SK-N-SH treated with all-trans-retinoic acid at 6 μM for 48 hours (cell line): ENCODE measurements at regions not wholly inside any gene's neighbourhood (a gene's known extent, or its start where the extent isn't known, plus 50 kb on each side); places are given as distances from the start of the nearest gene placed in this dataset.

Source experiments
- CSDC2 ChIP-seq: fragments of 250-450 bp; sonication (Bioruptor Pico); IDR thresholded peaks from 2 replicates; pipeline ENCODE4 v1.5.0; 2020; ENCODE audit warnings: mild to moderate bottlenecking, moderate library complexity
- ESRRG ChIP-seq: fragments of 250-450 bp; sonication (Bioruptor Pico); IDR thresholded peaks from 2 replicates; pipeline ENCODE4 v1.6.1; 2021; ENCODE audit warnings: mild to moderate bottlenecking
- PPARA ChIP-seq: fragments of 250-450 bp; sonication (Bioruptor Pico); IDR thresholded peaks from 2 replicates; pipeline ENCODE4 v1.5.0; 2020; ENCODE audit warnings: mild to moderate bottlenecking, borderline replicate concordance
- RARB ChIP-seq: fragments of 250-450 bp; sonication (Bioruptor Pico); IDR thresholded peaks from 2 replicates; pipeline ENCODE4 v1.8.0; 2021; ENCODE audit warnings: mild to moderate bottlenecking, moderate library complexity
- TCF4 ChIP-seq: fragments of 250-450 bp; sonication (Bioruptor Pico); IDR thresholded peaks from 2 replicates; pipeline ENCODE4 v1.8.0; 2021; ENCODE audit warnings: mild to moderate bottlenecking, moderate library complexity, borderline replicate concordance
- ZFP3 ChIP-seq: fragments of 250-450 bp; sonication (Bioruptor Pico); IDR thresholded peaks from 2 replicates; pipeline ENCODE4 v1.5.0; 2020; ENCODE audit warnings: mild to moderate bottlenecking, moderate library complexity
- ZFP30 ChIP-seq: fragments of 450-650 bp; formaldehyde crosslinking; IDR thresholded peaks from 2 replicates; pipeline ENCODE4 v1.5.0; 2022; ENCODE audit warnings: mild to moderate bottlenecking, moderate library complexity
- ZNF70 ChIP-seq: fragments of 450-650 bp; formaldehyde crosslinking; IDR thresholded peaks from 2 replicates; pipeline ENCODE4 v1.5.0; 2020; ENCODE audit warnings: mild to moderate bottlenecking, moderate library complexity
- TF ChIP-seq, protein P1 (sequence below): fragments of 250-450 bp; sonication (Bioruptor Pico); IDR thresholded peaks from 2 replicates; pipeline ENCODE4 v1.8.0; 2020; ENCODE audit warnings: mild to moderate bottlenecking, moderate library complexity, borderline replicate concordance
- TF ChIP-seq, protein P2 (sequence below): fragments of 250-450 bp; sonication (Bioruptor Pico); IDR thresholded peaks from 2 replicates; pipeline ENCODE4 v1.5.1; 2021; ENCODE audit warnings: mild to moderate bottlenecking, moderate library complexity
- TF ChIP-seq, protein P3 (sequence below): fragments of 250-450 bp; sonication (Bioruptor Pico); IDR thresholded peaks from 2 replicates; pipeline ENCODE4 v1.5.1; 2020; ENCODE audit warnings: low read depth, mild to moderate bottlenecking, moderate library complexity

DNA sequence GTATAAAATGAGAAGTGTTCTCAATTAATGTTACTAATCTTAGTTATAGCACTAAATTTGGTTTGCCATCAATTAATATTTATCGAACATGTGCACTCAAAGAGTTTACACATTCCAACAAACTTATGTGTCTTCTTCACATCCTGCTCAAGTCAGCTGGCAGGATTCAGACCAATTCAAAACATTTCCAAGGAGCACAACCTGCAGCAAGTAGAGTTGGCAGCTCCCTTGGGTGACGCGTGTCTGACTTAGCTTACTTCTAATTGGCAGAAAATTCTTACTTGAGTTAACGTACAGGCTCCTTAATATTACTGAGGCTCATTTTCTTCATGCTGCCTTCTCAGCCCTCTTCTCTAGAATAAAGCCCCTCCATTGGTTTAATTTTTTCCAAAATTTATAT lies 110.4 kb upstream of the PFN2 start:
- TF ChIP-seq ZNF70 = no peak
- TF ChIP-seq, protein P1, sequence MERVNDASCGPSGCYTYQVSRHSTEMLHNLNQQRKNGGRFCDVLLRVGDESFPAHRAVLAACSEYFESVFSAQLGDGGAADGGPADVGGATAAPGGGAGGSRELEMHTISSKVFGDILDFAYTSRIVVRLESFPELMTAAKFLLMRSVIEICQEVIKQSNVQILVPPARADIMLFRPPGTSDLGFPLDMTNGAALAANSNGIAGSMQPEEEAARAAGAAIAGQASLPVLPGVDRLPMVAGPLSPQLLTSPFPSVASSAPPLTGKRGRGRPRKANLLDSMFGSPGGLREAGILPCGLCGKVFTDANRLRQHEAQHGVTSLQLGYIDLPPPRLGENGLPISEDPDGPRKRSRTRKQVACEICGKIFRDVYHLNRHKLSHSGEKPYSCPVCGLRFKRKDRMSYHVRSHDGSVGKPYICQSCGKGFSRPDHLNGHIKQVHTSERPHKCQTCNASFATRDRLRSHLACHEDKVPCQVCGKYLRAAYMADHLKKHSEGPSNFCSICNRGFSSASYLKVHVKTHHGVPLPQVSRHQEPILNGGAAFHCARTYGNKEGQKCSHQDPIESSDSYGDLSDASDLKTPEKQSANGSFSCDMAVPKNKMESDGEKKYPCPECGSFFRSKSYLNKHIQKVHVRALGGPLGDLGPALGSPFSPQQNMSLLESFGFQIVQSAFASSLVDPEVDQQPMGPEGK (CRISPR knock-in tag) = no peak
- TF ChIP-seq, protein P2, sequence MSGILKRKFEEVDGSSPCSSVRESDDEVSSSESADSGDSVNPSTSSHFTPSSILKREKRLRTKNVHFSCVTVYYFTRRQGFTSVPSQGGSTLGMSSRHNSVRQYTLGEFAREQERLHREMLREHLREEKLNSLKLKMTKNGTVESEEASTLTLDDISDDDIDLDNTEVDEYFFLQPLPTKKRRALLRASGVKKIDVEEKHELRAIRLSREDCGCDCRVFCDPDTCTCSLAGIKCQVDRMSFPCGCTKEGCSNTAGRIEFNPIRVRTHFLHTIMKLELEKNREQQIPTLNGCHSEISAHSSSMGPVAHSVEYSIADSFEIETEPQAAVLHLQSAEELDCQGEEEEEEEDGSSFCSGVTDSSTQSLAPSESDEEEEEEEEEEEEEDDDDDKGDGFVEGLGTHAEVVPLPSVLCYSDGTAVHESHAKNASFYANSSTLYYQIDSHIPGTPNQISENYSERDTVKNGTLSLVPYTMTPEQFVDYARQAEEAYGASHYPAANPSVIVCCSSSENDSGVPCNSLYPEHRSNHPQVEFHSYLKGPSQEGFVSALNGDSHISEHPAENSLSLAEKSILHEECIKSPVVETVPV (CRISPR knock-in tag) = no peak
- TF ChIP-seq ZFP3 (CRISPR knock-in tag) = no peak
- TF ChIP-seq RARB = no peak
- TF ChIP-seq, protein P3, sequence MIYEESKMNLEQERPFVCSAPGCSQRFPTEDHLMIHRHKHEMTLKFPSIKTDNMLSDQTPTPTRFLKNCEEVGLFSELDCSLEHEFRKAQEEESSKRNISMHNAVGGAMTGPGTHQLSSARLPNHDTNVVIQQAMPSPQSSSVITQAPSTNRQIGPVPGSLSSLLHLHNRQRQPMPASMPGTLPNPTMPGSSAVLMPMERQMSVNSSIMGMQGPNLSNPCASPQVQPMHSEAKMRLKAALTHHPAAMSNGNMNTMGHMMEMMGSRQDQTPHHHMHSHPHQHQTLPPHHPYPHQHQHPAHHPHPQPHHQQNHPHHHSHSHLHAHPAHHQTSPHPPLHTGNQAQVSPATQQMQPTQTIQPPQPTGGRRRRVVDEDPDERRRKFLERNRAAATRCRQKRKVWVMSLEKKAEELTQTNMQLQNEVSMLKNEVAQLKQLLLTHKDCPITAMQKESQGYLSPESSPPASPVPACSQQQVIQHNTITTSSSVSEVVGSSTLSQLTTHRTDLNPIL (CRISPR knock-in tag) = no peak
- TF ChIP-seq ESRRG (CRISPR knock-in tag) = no peak
- TF ChIP-seq CSDC2 = no peak
- TF ChIP-seq TCF4 (CRISPR knock-in tag) = no peak
- no peak for TF ChIP-seq ZFP30 (CRISPR knock-in tag)
- TF ChIP-seq PPARA (CRISPR knock-in tag) = no peak
